Ovary (tissue), 3 donors: ENCODE measurements at regions not wholly inside any gene's neighbourhood (a gene's known extent, or its start where the extent isn't known, plus 50 kb on each side); places are given as distances from the start of the nearest gene placed in this dataset.

Experiments used
- CTCF ChIP-seq, 3 donors: fragments of 450-650 bp in 2 of 3; fragments of 200-600 bp in 1 of 3; IDR thresholded peaks; one replicate each; pipeline versions ENCODE4 v1.5.1 to v1.8.0; 2016 to 2022; ENCODE audit warnings: antibody characterized with exemption in 3 of 3, mild to moderate bottlenecking in 1 of 3
- EP300 ChIP-seq: sonication (generic); formaldehyde crosslinking; IDR thresholded peaks from one replicate; pipeline ENCODE4 v1.6.1; 2017; ENCODE audit warnings: antibody characterized with exemption
- donor health status: DM: no; HTN: no; CAD: no.

GRCh38 chr5:3330442-3330841 lies 265.2 kb upstream of the IRX1 start:
- TF ChIP-seq CTCF (IDR thresholded peaks at IDR 0.05) = no peak
- no peak for TF ChIP-seq EP300
